WTC11 (cell line): ENCODE measurements at regions not wholly inside any gene's neighbourhood (a gene's known extent, or its start where the extent isn't known, plus 50 kb on each side); places are given as distances from the start of the nearest gene placed in this dataset.

ENCODE experiments used
- IRF2 ChIP-seq: sonication (generic); formaldehyde crosslinking; IDR thresholded peaks from 2 replicates; pipeline ENCODE4 v1.8.0; 2022; ENCODE audit warnings: low read depth, missing genetic modification reagents, borderline replicate concordance
- ZNF671 ChIP-seq: fragments of 250-450 bp; sonication (Bioruptor Pico); IDR thresholded peaks from 2 replicates; pipeline ENCODE4 v1.8.0; 2021; ENCODE audit warnings: mild to moderate bottlenecking
- TF ChIP-seq, protein P1 (sequence below): sonication (generic); formaldehyde crosslinking; conservative IDR thresholded peaks from 2 replicates; pipeline ENCODE4 v1.8.1; 2022; ENCODE audit warnings: mild to moderate bottlenecking, missing genetic modification reagents
- TF ChIP-seq, protein P2 (sequence below): fragments of 200-600 bp; IDR thresholded peaks from 2 replicates; pipeline ENCODE4 v1.8.0; 2022; ENCODE audit warnings: antibody characterized with exemption
- TF ChIP-seq, protein P3 (sequence below): sonication (generic); formaldehyde crosslinking; IDR thresholded peaks from 2 replicates; pipeline ENCODE4 v1.8.0; 2023; ENCODE audit warnings: missing genetic modification reagents, mild to moderate bottlenecking, borderline replicate concordance
- TF ChIP-seq, protein P4 (sequence below): sonication (generic); formaldehyde crosslinking; IDR thresholded peaks from 2 replicates; pipeline ENCODE4 v1.8.0; 2022; ENCODE audit warnings: mild to moderate bottlenecking, missing genetic modification reagents
- TF ChIP-seq, protein P5 (sequence below): sonication (generic); formaldehyde crosslinking; IDR thresholded peaks from 2 replicates; pipeline ENCODE4 v1.8.0; 2022; ENCODE audit warnings: mild to moderate bottlenecking, missing genetic modification reagents
- TF ChIP-seq, protein P6 (sequence below): fragments of 250-450 bp; sonication (Bioruptor Pico); IDR thresholded peaks from 2 replicates; pipeline ENCODE4 v1.9.0; 2021; ENCODE audit warnings: moderate library complexity, mild to moderate bottlenecking, inconsistent platforms, borderline replicate concordance
- TF ChIP-seq, protein P7 (sequence below): sonication (generic); formaldehyde crosslinking; IDR thresholded peaks from 2 replicates; pipeline ENCODE4 v1.8.0; 2022; ENCODE audit warnings: mild to moderate bottlenecking, missing genetic modification reagents
- TF ChIP-seq, protein P8 (sequence below): sonication (generic); formaldehyde crosslinking; IDR thresholded peaks from 2 replicates; pipeline ENCODE4 v1.8.0; 2022; ENCODE audit warnings: missing genetic modification reagents

DNA sequence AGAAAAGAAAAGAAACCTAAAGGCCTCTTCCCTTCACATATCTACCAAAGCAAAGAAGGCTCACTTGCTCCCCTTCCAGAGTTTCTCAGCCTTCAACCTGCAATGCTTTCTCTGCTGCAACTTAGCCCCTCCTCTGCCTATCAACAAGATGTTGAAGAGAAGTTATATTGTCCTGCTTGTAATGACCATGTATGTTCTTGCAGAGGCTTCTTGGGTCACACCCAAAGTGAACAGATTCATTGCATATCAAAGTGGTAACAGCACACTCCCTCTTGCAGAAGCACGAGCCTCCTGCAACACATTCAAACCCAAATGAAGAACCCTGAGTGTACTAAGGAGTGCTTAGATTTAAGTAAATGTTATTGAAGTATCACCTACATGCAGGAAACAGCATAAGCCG lies 494.3 kb downstream of the NTRK2 start:
- TF ChIP-seq, protein P1, sequence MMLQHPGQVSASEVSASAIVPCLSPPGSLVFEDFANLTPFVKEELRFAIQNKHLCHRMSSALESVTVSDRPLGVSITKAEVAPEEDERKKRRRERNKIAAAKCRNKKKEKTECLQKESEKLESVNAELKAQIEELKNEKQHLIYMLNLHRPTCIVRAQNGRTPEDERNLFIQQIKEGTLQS = no peak
- TF ChIP-seq, protein P2, sequence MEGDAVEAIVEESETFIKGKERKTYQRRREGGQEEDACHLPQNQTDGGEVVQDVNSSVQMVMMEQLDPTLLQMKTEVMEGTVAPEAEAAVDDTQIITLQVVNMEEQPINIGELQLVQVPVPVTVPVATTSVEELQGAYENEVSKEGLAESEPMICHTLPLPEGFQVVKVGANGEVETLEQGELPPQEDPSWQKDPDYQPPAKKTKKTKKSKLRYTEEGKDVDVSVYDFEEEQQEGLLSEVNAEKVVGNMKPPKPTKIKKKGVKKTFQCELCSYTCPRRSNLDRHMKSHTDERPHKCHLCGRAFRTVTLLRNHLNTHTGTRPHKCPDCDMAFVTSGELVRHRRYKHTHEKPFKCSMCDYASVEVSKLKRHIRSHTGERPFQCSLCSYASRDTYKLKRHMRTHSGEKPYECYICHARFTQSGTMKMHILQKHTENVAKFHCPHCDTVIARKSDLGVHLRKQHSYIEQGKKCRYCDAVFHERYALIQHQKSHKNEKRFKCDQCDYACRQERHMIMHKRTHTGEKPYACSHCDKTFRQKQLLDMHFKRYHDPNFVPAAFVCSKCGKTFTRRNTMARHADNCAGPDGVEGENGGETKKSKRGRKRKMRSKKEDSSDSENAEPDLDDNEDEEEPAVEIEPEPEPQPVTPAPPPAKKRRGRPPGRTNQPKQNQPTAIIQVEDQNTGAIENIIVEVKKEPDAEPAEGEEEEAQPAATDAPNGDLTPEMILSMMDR = no peak
- TF ChIP-seq, protein P3, sequence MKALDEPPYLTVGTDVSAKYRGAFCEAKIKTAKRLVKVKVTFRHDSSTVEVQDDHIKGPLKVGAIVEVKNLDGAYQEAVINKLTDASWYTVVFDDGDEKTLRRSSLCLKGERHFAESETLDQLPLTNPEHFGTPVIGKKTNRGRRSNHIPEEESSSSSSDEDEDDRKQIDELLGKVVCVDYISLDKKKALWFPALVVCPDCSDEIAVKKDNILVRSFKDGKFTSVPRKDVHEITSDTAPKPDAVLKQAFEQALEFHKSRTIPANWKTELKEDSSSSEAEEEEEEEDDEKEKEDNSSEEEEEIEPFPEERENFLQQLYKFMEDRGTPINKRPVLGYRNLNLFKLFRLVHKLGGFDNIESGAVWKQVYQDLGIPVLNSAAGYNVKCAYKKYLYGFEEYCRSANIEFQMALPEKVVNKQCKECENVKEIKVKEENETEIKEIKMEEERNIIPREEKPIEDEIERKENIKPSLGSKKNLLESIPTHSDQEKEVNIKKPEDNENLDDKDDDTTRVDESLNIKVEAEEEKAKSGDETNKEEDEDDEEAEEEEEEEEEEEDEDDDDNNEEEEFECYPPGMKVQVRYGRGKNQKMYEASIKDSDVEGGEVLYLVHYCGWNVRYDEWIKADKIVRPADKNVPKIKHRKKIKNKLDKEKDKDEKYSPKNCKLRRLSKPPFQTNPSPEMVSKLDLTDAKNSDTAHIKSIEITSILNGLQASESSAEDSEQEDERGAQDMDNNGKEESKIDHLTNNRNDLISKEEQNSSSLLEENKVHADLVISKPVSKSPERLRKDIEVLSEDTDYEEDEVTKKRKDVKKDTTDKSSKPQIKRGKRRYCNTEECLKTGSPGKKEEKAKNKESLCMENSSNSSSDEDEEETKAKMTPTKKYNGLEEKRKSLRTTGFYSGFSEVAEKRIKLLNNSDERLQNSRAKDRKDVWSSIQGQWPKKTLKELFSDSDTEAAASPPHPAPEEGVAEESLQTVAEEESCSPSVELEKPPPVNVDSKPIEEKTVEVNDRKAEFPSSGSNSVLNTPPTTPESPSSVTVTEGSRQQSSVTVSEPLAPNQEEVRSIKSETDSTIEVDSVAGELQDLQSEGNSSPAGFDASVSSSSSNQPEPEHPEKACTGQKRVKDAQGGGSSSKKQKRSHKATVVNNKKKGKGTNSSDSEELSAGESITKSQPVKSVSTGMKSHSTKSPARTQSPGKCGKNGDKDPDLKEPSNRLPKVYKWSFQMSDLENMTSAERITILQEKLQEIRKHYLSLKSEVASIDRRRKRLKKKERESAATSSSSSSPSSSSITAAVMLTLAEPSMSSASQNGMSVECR (CRISPR knock-in tag) = no peak
- TF ChIP-seq IRF2 (CRISPR knock-in tag) = no peak
- TF ChIP-seq, protein P4, sequence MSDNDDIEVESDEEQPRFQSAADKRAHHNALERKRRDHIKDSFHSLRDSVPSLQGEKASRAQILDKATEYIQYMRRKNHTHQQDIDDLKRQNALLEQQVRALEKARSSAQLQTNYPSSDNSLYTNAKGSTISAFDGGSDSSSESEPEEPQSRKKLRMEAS (CRISPR knock-in tag) = no peak
- TF ChIP-seq ZNF671 = no peak
- TF ChIP-seq, protein P5, sequence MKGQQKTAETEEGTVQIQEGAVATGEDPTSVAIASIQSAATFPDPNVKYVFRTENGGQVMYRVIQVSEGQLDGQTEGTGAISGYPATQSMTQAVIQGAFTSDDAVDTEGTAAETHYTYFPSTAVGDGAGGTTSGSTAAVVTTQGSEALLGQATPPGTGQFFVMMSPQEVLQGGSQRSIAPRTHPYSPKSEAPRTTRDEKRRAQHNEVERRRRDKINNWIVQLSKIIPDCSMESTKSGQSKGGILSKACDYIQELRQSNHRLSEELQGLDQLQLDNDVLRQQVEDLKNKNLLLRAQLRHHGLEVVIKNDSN (CRISPR knock-in tag) = no peak
- TF ChIP-seq, protein P6, sequence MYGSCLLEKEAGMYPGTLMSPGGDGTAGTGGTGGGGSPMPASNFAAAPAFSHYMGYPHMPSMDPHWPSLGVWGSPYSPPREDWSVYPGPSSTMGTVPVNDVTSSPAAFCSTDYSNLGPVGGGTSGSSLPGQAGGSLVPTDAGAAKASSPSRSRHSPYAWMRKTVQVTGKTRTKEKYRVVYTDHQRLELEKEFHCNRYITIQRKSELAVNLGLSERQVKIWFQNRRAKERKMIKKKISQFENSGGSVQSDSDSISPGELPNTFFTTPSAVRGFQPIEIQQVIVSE (CRISPR knock-in tag) = no peak
- TF ChIP-seq, protein P7, sequence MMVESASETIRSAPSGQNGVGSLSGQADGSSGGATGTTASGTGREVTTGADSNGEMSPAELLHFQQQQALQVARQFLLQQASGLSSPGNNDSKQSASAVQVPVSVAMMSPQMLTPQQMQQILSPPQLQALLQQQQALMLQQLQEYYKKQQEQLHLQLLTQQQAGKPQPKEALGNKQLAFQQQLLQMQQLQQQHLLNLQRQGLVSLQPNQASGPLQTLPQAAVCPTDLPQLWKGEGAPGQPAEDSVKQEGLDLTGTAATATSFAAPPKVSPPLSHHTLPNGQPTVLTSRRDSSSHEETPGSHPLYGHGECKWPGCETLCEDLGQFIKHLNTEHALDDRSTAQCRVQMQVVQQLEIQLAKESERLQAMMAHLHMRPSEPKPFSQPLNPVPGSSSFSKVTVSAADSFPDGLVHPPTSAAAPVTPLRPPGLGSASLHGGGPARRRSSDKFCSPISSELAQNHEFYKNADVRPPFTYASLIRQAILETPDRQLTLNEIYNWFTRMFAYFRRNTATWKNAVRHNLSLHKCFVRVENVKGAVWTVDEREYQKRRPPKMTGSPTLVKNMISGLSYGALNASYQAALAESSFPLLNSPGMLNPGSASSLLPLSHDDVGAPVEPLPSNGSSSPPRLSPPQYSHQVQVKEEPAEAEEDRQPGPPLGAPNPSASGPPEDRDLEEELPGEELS = no peak
- TF ChIP-seq, protein P8, sequence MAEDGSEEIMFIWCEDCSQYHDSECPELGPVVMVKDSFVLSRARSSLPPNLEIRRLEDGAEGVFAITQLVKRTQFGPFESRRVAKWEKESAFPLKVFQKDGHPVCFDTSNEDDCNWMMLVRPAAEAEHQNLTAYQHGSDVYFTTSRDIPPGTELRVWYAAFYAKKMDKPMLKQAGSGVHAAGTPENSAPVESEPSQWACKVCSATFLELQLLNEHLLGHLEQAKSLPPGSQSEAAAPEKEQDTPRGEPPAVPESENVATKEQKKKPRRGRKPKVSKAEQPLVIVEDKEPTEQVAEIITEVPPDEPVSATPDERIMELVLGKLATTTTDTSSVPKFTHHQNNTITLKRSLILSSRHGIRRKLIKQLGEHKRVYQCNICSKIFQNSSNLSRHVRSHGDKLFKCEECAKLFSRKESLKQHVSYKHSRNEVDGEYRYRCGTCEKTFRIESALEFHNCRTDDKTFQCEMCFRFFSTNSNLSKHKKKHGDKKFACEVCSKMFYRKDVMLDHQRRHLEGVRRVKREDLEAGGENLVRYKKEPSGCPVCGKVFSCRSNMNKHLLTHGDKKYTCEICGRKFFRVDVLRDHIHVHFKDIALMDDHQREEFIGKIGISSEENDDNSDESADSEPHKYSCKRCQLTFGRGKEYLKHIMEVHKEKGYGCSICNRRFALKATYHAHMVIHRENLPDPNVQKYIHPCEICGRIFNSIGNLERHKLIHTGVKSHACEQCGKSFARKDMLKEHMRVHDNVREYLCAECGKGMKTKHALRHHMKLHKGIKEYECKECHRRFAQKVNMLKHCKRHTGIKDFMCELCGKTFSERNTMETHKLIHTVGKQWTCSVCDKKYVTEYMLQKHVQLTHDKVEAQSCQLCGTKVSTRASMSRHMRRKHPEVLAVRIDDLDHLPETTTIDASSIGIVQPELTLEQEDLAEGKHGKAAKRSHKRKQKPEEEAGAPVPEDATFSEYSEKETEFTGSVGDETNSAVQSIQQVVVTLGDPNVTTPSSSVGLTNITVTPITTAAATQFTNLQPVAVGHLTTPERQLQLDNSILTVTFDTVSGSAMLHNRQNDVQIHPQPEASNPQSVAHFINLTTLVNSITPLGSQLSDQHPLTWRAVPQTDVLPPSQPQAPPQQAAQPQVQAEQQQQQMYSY (CRISPR knock-in tag) = no peak
